ENCODE measurements at regions not wholly inside any gene's neighbourhood (a gene's known extent, or its start where the extent isn't known, plus 50 kb on each side); places are given as distances from the start of the nearest gene placed in this dataset.

DNA sequence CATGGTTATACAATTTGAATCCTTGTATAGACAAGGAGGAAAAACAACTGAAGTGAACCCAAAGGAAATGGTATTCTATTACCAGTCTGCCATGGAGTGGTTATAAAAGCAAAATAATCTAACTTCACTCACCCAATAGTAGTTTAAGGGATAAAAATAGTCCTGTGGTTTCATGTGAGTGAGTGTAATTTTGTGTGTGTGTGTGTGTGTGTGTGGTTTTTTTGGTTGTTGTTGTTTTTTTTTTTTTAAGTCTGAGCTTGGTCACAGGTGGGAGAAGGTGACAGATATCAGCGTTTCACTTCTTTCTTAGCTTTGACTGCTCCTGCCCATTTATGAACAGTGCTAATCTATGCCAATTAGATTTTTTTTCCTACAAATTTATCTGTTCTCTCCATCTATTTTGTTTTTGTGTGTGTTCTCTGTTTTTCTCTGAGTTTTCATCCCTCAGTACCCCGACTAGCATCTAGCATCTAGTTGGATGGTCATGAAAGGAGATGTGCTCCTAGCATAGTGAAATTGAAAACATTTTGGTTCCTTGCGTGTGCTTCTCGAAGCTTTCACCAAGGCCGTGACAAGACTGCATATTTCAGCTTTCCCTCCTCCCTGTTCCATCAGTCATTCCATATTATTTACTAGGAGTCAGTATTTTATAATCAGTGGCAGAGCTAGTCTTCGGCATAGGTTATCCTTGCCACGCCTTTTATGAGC lies 200.1 kb upstream of the DTNA start (continued):
- TF ChIP-seq KDM1A (IDR thresholded peaks at IDR 0.05; ENCODE audit: borderline replicate concordance) (no peak), NBN (IDR thresholded peaks at IDR 0.05) (peak; percentile 92), MEF2B (IDR thresholded peaks at IDR 0.05; ENCODE audit: partially characterized antibody, poor library complexity, severe bottlenecking) (peak; percentile 86), CHD4 (IDR thresholded peaks at IDR 0.05) (no peak), NR2F1 (conservative IDR thresholded peaks at IDR 0.05) (no peak), YY1 (IDR thresholded peaks at IDR 0.05; ENCODE audit: low read depth, low read length) (no peak), MEF2A (IDR thresholded peaks at IDR 0.05; ENCODE audit: insufficient read depth, low read depth, low read length) (0 out of 2 replicates have a peak, but pooled peaks have one; percentile 25), MTA2 (IDR thresholded peaks at IDR 0.05; ENCODE audit: low read depth) (peak; percentile 69; the same call in 1 of the 2 replicates), BMI1 (IDR thresholded peaks at IDR 0.05; ENCODE audit: borderline replicate concordance) (no peak; the same call in 1 of the 2 replicates), ZNF384 (IDR thresholded peaks at IDR 0.05; ENCODE audit: borderline replicate concordance, low read depth, low read length) (peak; percentile 94), CBFB (IDR thresholded peaks at IDR 0.05; ENCODE audit: low read depth) (no peak), ZNF24 (IDR thresholded peaks at IDR 0.05) (no peak), NRF1 (conservative IDR thresholded peaks at IDR 0.05; ENCODE audit: low read depth, low read length) (no peak), RB1 (IDR thresholded peaks at IDR 0.05; ENCODE audit: borderline replicate concordance) (no peak), RFX5 (IDR thresholded peaks at IDR 0.05; ENCODE audit: low read depth, low read length) (no peak), CHD2 (IDR thresholded peaks at IDR 0.05; ENCODE audit: borderline replicate concordance, low read depth, low read length) (peak; percentile 30; the same call in 1 of the 2 replicates)
- TF ChIP-seq, protein P1, sequence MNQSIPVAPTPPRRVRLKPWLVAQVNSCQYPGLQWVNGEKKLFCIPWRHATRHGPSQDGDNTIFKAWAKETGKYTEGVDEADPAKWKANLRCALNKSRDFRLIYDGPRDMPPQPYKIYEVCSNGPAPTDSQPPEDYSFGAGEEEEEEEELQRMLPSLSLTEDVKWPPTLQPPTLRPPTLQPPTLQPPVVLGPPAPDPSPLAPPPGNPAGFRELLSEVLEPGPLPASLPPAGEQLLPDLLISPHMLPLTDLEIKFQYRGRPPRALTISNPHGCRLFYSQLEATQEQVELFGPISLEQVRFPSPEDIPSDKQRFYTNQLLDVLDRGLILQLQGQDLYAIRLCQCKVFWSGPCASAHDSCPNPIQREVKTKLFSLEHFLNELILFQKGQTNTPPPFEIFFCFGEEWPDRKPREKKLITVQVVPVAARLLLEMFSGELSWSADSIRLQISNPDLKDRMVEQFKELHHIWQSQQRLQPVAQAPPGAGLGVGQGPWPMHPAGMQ (IDR thresholded peaks at IDR 0.05; ENCODE audit: borderline replicate concordance) = peak; percentile 12; the same call in 1 of the 2 replicates
- TF ChIP-seq, protein P2, sequence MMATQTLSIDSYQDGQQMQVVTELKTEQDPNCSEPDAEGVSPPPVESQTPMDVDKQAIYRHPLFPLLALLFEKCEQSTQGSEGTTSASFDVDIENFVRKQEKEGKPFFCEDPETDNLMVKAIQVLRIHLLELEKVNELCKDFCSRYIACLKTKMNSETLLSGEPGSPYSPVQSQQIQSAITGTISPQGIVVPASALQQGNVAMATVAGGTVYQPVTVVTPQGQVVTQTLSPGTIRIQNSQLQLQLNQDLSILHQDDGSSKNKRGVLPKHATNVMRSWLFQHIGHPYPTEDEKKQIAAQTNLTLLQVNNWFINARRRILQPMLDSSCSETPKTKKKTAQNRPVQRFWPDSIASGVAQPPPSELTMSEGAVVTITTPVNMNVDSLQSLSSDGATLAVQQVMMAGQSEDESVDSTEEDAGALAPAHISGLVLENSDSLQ (IDR thresholded peaks at IDR 0.05) = peak; percentile 39; the same call in 1 of the 2 replicates
- TF ChIP-seq, protein P3, sequence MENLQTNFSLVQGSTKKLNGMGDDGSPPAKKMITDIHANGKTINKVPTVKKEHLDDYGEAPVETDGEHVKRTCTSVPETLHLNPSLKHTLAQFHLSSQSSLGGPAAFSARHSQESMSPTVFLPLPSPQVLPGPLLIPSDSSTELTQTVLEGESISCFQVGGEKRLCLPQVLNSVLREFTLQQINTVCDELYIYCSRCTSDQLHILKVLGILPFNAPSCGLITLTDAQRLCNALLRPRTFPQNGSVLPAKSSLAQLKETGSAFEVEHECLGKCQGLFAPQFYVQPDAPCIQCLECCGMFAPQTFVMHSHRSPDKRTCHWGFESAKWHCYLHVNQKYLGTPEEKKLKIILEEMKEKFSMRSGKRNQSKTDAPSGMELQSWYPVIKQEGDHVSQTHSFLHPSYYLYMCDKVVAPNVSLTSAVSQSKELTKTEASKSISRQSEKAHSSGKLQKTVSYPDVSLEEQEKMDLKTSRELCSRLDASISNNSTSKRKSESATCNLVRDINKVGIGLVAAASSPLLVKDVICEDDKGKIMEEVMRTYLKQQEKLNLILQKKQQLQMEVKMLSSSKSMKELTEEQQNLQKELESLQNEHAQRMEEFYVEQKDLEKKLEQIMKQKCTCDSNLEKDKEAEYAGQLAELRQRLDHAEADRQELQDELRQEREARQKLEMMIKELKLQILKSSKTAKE (IDR thresholded peaks at IDR 0.05; ENCODE audit: low read depth, poor library complexity, severe bottlenecking) = peak; percentile 26
- TF ChIP-seq, protein P4, sequence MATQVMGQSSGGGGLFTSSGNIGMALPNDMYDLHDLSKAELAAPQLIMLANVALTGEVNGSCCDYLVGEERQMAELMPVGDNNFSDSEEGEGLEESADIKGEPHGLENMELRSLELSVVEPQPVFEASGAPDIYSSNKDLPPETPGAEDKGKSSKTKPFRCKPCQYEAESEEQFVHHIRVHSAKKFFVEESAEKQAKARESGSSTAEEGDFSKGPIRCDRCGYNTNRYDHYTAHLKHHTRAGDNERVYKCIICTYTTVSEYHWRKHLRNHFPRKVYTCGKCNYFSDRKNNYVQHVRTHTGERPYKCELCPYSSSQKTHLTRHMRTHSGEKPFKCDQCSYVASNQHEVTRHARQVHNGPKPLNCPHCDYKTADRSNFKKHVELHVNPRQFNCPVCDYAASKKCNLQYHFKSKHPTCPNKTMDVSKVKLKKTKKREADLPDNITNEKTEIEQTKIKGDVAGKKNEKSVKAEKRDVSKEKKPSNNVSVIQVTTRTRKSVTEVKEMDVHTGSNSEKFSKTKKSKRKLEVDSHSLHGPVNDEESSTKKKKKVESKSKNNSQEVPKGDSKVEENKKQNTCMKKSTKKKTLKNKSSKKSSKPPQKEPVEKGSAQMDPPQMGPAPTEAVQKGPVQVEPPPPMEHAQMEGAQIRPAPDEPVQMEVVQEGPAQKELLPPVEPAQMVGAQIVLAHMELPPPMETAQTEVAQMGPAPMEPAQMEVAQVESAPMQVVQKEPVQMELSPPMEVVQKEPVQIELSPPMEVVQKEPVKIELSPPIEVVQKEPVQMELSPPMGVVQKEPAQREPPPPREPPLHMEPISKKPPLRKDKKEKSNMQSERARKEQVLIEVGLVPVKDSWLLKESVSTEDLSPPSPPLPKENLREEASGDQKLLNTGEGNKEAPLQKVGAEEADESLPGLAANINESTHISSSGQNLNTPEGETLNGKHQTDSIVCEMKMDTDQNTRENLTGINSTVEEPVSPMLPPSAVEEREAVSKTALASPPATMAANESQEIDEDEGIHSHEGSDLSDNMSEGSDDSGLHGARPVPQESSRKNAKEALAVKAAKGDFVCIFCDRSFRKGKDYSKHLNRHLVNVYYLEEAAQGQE (IDR thresholded peaks at IDR 0.05; ENCODE audit: low read depth, low read length) = no peak
- TF ChIP-seq, protein P5, sequence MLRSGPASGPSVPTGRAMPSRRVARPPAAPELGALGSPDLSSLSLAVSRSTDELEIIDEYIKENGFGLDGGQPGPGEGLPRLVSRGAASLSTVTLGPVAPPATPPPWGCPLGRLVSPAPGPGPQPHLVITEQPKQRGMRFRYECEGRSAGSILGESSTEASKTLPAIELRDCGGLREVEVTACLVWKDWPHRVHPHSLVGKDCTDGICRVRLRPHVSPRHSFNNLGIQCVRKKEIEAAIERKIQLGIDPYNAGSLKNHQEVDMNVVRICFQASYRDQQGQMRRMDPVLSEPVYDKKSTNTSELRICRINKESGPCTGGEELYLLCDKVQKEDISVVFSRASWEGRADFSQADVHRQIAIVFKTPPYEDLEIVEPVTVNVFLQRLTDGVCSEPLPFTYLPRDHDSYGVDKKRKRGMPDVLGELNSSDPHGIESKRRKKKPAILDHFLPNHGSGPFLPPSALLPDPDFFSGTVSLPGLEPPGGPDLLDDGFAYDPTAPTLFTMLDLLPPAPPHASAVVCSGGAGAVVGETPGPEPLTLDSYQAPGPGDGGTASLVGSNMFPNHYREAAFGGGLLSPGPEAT (IDR thresholded peaks at IDR 0.05; ENCODE audit: low read depth) = peak; percentile 85

All from GM12878 (cell line).